Endothelial cell of umbilical vein (primary cell): ENCODE measurements at regions not wholly inside any gene's neighbourhood (a gene's known extent, or its start where the extent isn't known, plus 50 kb on each side); places are given as distances from the start of the nearest gene placed in this dataset.

Experiments
- CTCF ChIP-seq, 2 donors: IDR thresholded peaks; 1 replicate in 1 of 2; 2 replicates in 1 of 2; pipeline ENCODE4 v1.5.1; 2011; ENCODE audit warnings: low read length in 2 of 2, mild to moderate bottlenecking in 2 of 2, moderate library complexity in 2 of 2, control low read depth in 1 of 2, inconsistent platforms in 1 of 2, low read depth in 1 of 2; ENCODE audit not compliant: insufficient read depth in 1 of 2; ENCODE audit errors: extremely low read depth in 1 of 2
- EZH2 ChIP-seq: IDR thresholded peaks from 2 replicates; pipeline ENCODE4 v1.6.1; 2012; ENCODE audit warnings: borderline replicate concordance, low read depth, mild to moderate bottlenecking, moderate library complexity, low read length, inconsistent platforms; ENCODE audit not compliant: severe bottlenecking
- FOS ChIP-seq: IDR thresholded peaks from 2 replicates; pipeline ENCODE4 v1.6.1; 2011; ENCODE audit warnings: mild to moderate bottlenecking, low read length, moderate library complexity, borderline replicate concordance; ENCODE audit not compliant: insufficient read depth
- GATA2 ChIP-seq: IDR thresholded peaks from 2 replicates; pipeline ENCODE4 v1.7.0; 2011; ENCODE audit warnings: low read depth, mild to moderate bottlenecking, moderate library complexity, mixed read lengths, low read length; ENCODE audit not compliant: insufficient read length, insufficient read depth
- JUN ChIP-seq: IDR thresholded peaks from 2 replicates; pipeline ENCODE4 v1.6.1; 2011; ENCODE audit warnings: borderline replicate concordance, low read depth; ENCODE audit not compliant: insufficient read length, insufficient read depth
- MYC ChIP-seq: IDR thresholded peaks from one replicate; pipeline ENCODE4 v1.6.1; 2011; ENCODE audit warnings: mild to moderate bottlenecking, low read depth, low read length
- POLR2A ChIP-seq: IDR thresholded peaks from 2 replicates; pipeline ENCODE4 v1.6.1; 2012; ENCODE audit warnings: low read depth, mild to moderate bottlenecking, control low read depth, low read length
- POLR2AphosphoS5 ChIP-seq: IDR thresholded peaks from 2 replicates; pipeline ENCODE4 v1.6.1; 2012; ENCODE audit warnings: low read depth, mild to moderate bottlenecking, control low read depth, low read length, moderate library complexity; ENCODE audit not compliant: insufficient read depth
- TF ChIP-seq, protein P1 (sequence below): IDR thresholded peaks from 2 replicates; pipeline ENCODE4 v1.6.1; 2011; ENCODE audit not compliant: insufficient read depth, insufficient read length

DNA sequence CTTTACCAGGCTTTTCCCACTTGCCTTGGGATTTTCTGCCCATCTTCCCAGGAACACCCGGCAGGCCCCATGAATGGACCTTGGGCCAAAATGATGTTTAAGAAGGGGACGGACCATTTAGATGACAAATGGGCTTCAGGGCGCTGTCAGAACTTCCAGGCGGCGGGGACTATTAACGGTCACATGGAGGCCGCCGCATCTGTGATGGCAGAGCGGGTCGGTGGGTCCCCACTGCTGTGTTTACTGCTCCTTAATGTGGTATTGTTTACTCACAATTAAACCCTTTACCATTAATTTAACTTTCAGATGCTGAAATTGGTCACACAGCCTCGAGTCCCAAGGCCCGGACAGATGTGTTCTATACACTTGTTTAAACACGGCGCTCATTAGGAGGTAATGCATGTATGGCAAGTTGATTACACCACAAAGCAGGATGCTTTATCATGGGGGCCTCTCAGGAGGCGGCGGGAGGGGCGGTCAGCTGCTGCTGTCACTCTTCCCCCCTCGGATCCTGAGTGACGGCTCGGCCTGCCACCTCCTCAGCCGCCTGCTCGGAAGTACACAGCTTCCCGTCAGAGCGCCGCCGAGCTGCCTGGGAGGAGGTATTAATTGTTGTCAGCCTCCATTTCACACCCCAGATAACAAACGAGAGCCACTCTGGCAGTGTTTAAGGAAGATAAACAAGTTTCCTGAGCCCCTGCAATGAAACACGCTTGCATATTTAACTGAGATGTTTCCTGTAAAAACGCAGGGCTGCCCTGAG is 83.9 kb upstream of the IRX3 start:
- TF ChIP-seq EZH2 (no peak), CTCF (IDR thresholded peaks at IDR 0.05; ENCODE audit: extremely low read depth in 1 of 2, insufficient read depth in 1 of 2, low read depth in 1 of 2, low read length in 2 of 2) (no peak), POLR2AphosphoS5 (no peak), POLR2A (no peak), MYC (no peak), FOS (no peak), GATA2 (no peak), JUN (no peak)
- TF ChIP-seq, protein P1, sequence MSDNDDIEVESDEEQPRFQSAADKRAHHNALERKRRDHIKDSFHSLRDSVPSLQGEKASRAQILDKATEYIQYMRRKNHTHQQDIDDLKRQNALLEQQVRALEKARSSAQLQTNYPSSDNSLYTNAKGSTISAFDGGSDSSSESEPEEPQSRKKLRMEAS: no peak
